Ishikawa (cell line): ENCODE measurements at regions not wholly inside any gene's neighbourhood (a gene's known extent, or its start where the extent isn't known, plus 50 kb on each side); places are given as distances from the start of the nearest gene placed in this dataset.

Experiments
- CEBPB ChIP-seq: IDR thresholded peaks from 2 replicates; pipeline ENCODE4 v1.6.1; 2012
- CREB1 ChIP-seq: IDR thresholded peaks from 2 replicates; pipeline ENCODE4 v1.6.1; 2012; ENCODE audit warnings: low read depth
- EGR1 ChIP-seq: IDR thresholded peaks from 2 replicates; pipeline ENCODE4 v1.6.1; 2012
- EP300 ChIP-seq: IDR thresholded peaks from 2 replicates; pipeline ENCODE4 v1.6.1; 2012; ENCODE audit warnings: borderline replicate concordance
- FOXM1 ChIP-seq: IDR thresholded peaks from 2 replicates; pipeline ENCODE4 v1.6.1; 2012; ENCODE audit warnings: low read depth, borderline replicate concordance
- NFIC ChIP-seq: IDR thresholded peaks from 2 replicates; pipeline ENCODE4 v1.6.1; 2012
- RAD21 ChIP-seq: IDR thresholded peaks from 2 replicates; pipeline ENCODE4 v1.6.1; 2012; ENCODE audit warnings: low read depth
- TAF1 ChIP-seq: IDR thresholded peaks from 2 replicates; pipeline ENCODE4 v1.6.1; 2012; ENCODE audit warnings: low read depth, mild to moderate bottlenecking
- TCF12 ChIP-seq: IDR thresholded peaks from 2 replicates; pipeline ENCODE4 v1.6.1; 2012; ENCODE audit warnings: low read depth
- TEAD4 ChIP-seq: IDR thresholded peaks from 2 replicates; pipeline ENCODE4 v1.6.1; 2012
- YY1 ChIP-seq: IDR thresholded peaks from 2 replicates; pipeline ENCODE4 v1.6.1; 2012; ENCODE audit warnings: low read depth
- ZBTB7A ChIP-seq: IDR thresholded peaks from 2 replicates; pipeline ENCODE4 v1.6.1; 2012; ENCODE audit warnings: low read depth
- TF ChIP-seq, protein P1 (sequence below): IDR thresholded peaks from 2 replicates; pipeline ENCODE4 v1.6.1; 2012
- TF ChIP-seq, protein P2 (sequence below): IDR thresholded peaks from 2 replicates; pipeline ENCODE4 v1.6.1; 2012
- TF ChIP-seq, protein P3 (sequence below): IDR thresholded peaks from 2 replicates; pipeline ENCODE4 v1.6.1; 2012; ENCODE audit warnings: low read depth, mild to moderate bottlenecking

DNA sequence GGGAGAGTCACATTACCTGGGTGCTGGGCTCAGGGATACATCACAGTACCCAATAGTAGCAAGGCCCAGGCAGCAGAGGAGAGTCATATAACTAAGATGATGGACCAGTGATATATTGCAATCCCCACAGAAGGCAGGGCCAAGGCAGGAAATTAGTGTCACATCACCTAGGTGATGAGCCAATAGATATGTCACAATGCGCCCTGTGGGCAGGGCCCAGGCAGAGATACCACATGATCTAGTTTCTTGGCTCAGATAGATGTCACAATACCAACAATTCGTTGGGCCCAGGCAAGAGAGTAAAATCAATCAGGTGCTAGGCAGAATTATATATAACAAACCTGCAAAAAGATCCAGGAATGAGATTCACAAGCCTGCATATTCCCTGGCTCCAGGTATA lies 2111.5 kb downstream of the TP53TG3F start:
- TF ChIP-seq, protein P1, sequence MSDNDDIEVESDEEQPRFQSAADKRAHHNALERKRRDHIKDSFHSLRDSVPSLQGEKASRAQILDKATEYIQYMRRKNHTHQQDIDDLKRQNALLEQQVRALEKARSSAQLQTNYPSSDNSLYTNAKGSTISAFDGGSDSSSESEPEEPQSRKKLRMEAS: no peak
- TF ChIP-seq EP300 (no peak), RAD21 (no peak), CREB1 (no peak), CEBPB (no peak), TEAD4 (no peak), YY1 (no peak), FOXM1 (no peak), TCF12 (no peak), NFIC (no peak)
- TF ChIP-seq, protein P2, sequence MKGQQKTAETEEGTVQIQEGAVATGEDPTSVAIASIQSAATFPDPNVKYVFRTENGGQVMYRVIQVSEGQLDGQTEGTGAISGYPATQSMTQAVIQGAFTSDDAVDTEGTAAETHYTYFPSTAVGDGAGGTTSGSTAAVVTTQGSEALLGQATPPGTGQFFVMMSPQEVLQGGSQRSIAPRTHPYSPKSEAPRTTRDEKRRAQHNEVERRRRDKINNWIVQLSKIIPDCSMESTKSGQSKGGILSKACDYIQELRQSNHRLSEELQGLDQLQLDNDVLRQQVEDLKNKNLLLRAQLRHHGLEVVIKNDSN: no peak
- TF ChIP-seq, protein P3, sequence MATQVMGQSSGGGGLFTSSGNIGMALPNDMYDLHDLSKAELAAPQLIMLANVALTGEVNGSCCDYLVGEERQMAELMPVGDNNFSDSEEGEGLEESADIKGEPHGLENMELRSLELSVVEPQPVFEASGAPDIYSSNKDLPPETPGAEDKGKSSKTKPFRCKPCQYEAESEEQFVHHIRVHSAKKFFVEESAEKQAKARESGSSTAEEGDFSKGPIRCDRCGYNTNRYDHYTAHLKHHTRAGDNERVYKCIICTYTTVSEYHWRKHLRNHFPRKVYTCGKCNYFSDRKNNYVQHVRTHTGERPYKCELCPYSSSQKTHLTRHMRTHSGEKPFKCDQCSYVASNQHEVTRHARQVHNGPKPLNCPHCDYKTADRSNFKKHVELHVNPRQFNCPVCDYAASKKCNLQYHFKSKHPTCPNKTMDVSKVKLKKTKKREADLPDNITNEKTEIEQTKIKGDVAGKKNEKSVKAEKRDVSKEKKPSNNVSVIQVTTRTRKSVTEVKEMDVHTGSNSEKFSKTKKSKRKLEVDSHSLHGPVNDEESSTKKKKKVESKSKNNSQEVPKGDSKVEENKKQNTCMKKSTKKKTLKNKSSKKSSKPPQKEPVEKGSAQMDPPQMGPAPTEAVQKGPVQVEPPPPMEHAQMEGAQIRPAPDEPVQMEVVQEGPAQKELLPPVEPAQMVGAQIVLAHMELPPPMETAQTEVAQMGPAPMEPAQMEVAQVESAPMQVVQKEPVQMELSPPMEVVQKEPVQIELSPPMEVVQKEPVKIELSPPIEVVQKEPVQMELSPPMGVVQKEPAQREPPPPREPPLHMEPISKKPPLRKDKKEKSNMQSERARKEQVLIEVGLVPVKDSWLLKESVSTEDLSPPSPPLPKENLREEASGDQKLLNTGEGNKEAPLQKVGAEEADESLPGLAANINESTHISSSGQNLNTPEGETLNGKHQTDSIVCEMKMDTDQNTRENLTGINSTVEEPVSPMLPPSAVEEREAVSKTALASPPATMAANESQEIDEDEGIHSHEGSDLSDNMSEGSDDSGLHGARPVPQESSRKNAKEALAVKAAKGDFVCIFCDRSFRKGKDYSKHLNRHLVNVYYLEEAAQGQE: no peak

DNA sequence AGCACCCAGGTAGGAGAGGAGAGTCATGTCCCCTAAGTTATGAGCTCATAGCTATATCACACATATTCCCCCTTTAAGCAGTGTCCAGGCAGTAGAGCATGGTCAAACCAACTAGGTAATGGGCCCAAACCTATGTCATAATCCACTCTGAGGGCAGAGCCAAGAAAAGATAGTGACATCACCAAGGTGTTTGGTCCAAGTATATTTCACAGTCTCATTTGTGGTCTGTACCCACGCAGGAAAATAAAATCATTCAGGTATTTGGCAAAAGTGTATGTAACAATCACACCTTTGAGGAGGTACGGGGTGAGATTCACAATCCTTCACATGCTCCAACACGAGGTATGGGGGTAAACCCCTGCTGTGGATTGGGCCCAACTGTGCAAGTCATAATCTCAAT lies 2112.8 kb downstream of the TP53TG3F start:
- TF ChIP-seq TCF12 (no peak), YY1 (no peak), EP300 (no peak), RAD21 (no peak), EGR1 (no peak), NFIC (no peak), FOXM1 (no peak), CREB1 (no peak), CEBPB (no peak), TAF1 (no peak), ZBTB7A (no peak), TEAD4 (no peak)
- TF ChIP-seq, protein P3: no peak
- TF ChIP-seq, protein P2: no peak
- TF ChIP-seq, protein P1: no peak

DNA sequence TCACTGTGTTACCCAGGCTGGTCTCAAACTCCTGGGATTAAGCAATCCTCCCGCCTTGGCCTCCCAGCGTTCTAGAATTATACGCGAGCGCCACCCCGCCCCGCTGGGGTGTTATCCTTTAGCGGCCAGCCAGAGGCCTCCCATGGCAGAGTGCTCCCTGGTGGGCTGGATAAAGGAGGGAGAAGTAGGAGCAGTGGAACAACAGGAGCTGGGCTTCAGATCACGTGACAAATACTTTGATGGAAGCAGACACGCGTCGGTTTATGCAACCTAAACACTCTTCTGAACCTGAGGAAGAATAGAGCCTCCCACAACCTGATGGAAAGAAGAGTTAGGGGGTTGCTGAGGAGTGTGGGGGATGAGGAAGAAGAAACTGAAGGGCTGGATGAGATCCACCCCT lies 2114.0 kb downstream of the TP53TG3F start:
- TF ChIP-seq, protein P3: no peak
- TF ChIP-seq, protein P1: no peak

DNA sequence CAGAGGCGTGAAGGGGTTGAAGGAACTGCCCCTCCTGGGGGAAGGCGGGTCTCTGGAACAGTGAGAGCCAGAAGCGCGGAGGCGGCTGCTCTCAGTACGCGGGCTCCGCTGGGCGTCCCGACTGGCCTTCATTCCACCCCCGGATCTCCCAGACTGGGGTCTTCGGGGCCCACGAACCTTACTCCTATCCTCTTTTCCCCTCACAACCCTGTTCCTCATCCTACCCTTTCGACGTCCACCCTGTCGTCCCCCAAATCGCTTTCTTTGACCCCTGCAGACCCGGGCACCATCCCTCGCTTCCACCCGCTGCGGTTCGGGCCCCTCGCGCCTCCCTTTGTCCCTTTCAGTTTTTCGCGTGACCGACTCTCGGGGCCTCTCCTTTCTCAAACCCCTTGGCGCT lies 2114.6 kb downstream of the TP53TG3F start:
- TF ChIP-seq NFIC (no peak), FOXM1 (no peak), TAF1 (no peak), RAD21 (no peak), YY1 (no peak), EGR1 (no peak)
- TF ChIP-seq, protein P2: no peak
